ENCODE measurements at regions not wholly inside any gene's neighbourhood (a gene's known extent, or its start where the extent isn't known, plus 50 kb on each side); places are given as distances from the start of the nearest gene placed in this dataset.

DNA sequence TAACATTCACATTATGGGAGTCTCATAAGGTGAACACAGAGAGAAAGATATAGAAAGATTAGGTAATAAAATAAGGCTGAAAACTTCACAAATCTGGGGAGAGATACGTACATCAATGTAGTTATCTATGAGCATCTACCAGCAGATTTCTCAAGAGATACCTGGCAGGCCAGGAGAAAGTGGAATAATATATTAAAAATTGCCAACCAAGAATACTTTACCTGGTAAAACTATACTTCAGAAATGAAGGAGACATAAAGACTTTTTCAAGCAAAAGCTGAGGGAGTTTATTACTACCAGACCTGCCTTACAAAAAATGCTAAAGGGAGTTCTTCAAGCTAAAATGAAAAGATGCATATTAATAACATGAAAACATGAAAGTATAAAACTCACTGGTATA lies 78.8 kb upstream of the COMTD1 start:
- H3K27me3 ChIP-seq: no peaks in the 10 kb centered on the region
- TF ChIP-seq, protein P1, sequence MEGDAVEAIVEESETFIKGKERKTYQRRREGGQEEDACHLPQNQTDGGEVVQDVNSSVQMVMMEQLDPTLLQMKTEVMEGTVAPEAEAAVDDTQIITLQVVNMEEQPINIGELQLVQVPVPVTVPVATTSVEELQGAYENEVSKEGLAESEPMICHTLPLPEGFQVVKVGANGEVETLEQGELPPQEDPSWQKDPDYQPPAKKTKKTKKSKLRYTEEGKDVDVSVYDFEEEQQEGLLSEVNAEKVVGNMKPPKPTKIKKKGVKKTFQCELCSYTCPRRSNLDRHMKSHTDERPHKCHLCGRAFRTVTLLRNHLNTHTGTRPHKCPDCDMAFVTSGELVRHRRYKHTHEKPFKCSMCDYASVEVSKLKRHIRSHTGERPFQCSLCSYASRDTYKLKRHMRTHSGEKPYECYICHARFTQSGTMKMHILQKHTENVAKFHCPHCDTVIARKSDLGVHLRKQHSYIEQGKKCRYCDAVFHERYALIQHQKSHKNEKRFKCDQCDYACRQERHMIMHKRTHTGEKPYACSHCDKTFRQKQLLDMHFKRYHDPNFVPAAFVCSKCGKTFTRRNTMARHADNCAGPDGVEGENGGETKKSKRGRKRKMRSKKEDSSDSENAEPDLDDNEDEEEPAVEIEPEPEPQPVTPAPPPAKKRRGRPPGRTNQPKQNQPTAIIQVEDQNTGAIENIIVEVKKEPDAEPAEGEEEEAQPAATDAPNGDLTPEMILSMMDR (IDR thresholded peaks at IDR 0.05): no peak
- no peak for DNase-seq
- no peaks in the 10 kb centered on the region for H3K4me1 ChIP-seq
- H3K4me3 ChIP-seq: no peak overlapping the region
- H3K27ac ChIP-seq: no peak overlapping the region
- intact Hi-C loops (cut with DNase I; ENCODE audit: low total_unique reads): no loop called here
- H3K36me3 ChIP-seq: no peaks in the 10 kb centered on the region
- H3K9me3 ChIP-seq: peaks cover 0 to 30% (median 3%) of the 10 kb centered on the region in 3 donors

DNA sequence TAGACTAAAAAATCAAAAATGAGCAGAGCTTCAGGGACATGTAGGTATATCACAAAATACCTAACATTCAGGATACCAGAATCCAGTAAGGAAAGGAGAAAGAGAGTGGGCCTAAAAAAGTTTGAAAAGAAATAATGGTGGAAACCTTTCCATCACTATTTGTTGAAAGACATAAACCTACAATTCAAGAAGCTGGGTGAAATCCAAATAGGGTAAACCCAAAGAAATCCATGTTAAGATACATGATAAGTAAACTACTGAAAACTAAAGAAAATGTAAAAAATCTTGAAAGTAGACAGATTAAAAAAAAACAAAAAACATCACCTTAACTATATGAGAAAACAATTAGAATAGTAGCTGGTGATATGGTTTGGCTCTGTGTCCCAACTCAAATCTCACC lies 76.7 kb upstream of the COMTD1 start:
- no peaks in the 10 kb centered on the region for H3K27me3 ChIP-seq

DNA sequence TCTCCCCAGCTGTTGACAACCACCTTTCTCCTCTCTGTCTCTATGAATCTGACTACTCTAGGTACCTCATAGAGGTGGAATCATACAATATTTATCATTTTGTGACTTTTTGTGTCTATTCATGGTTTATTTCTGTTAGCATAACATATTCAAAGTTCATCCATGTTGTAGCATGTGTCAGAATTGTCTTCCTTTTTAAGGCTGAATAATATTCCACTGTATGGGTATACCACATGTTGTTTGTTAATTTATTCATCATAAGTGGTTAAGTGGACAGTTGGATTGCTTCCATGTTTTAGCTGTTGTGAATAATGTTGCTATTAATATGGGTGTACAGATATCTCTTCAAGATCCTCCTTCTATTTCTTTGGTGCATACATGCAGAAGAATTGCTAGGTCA lies 69.9 kb upstream of the COMTD1 start:
- intact Hi-C loops (cut with DNase I; ENCODE audit: low total_unique reads): no loop called here
- Histone ChIP-seq H3K27me3 (no peaks in the 10 kb centered on the region), H3K4me1 (no peaks in the 10 kb centered on the region), H3K36me3 (no peaks in the 10 kb centered on the region), H3K9me3 (no peaks in the 10 kb centered on the region), H3K4me3 (no peak overlapping the region), H3K27ac (no peak overlapping the region)
- TF ChIP-seq, protein P1 (IDR thresholded peaks at IDR 0.05): no peak
- DNase-seq: no peak

More for the DNA sequence above, 76.7 kb upstream of the COMTD1 start:
- Histone ChIP-seq H3K9me3 (peaks cover 0 to 11% (median 3%) of the 10 kb centered on the region in 3 donors), H3K27ac (no peak overlapping the region), H3K4me1 (no peaks in the 10 kb centered on the region), H3K36me3 (no peaks in the 10 kb centered on the region), H3K4me3 (no peak overlapping the region)
- TF ChIP-seq, protein P1 (IDR thresholded peaks at IDR 0.05): no peak
- intact Hi-C loops (cut with DNase I; ENCODE audit: low total_unique reads): no loop called here
- no peak for DNase-seq

DNA sequence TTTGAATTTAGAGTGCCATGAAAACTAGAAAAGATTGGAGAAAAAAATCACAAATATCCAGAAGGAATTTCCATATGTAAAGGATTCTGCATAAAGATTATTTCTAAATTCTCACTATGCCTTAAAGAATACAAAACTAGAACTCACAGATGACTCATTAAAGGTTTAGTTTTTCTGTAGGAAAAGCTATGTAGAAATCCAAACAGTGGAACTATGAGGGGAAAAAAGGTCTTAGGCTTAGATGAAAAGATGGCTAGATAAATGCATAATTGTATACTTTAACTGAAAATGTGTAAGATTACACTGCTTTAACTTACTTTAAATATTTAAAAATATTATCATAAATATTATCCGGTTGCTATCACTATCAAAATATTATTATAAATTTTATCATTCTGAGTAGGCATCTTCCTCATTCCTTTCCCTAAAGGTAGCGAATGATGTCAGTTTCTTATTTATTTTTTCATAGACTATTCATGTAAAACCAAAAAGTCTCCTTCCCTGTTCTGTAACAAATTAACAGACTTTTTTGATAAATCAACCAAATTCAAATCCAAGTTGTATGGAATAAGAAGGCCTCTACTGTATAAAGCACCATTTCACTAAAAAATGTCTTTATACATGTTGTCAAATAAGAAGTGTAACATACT lies 69.1 kb upstream of the COMTD1 start:
- TF ChIP-seq, protein P1 (IDR thresholded peaks at IDR 0.05): no peak
- no peak overlapping the region for H3K27ac ChIP-seq
- H3K9me3 ChIP-seq: no peaks in the 10 kb centered on the region
- H3K27me3 ChIP-seq: no peaks in the 10 kb centered on the region
- no peak overlapping the region for H3K4me3 ChIP-seq
- intact Hi-C loops (cut with DNase I; ENCODE audit: low total_unique reads): no loop called here
- no peaks in the 10 kb centered on the region for H3K4me1 ChIP-seq
- no peak for DNase-seq
- no peaks in the 10 kb centered on the region for H3K36me3 ChIP-seq

DNA sequence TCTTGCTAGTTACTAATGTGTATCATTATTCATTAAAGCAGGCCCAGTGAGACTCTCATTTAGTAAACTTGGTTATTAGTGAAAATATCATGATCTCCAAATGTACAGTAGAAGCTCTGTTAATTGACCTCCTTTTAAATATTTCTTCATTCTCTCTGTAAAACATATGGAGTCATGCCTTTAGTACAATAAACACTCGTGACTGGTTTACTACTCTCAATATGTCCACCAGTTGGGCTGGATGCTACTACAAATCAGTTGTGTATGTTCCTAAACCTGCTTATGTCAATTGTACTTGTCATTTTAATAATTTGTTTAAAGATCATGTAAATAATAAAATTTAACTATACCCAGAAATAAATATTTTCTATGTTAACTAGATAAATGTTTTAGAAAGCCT lies 68.6 kb upstream of the COMTD1 start:
- Histone ChIP-seq H3K27ac (no peak overlapping the region), H3K9me3 (no peaks in the 10 kb centered on the region), H3K27me3 (no peaks in the 10 kb centered on the region), H3K4me1 (no peaks in the 10 kb centered on the region), H3K36me3 (no peaks in the 10 kb centered on the region), H3K4me3 (no peak overlapping the region)
- no peak for DNase-seq
- TF ChIP-seq, protein P1 (IDR thresholded peaks at IDR 0.05): no peak
- intact Hi-C loops (cut with DNase I; ENCODE audit: low total_unique reads): no loop called here
